Loucy (cell line): ENCODE measurements at regions not wholly inside any gene's neighbourhood (a gene's known extent, or its start where the extent isn't known, plus 50 kb on each side); places are given as distances from the start of the nearest gene placed in this dataset.

Experiments used
- CTCF ChIP-seq: fragments of 200-600 bp; sonication (generic); conservative IDR thresholded peaks from 2 replicates; pipeline ENCODE4 v1.5.1; 2014; ENCODE audit warnings: mild to moderate bottlenecking, antibody characterized with exemption, low read length
- EZH2phosphoT487 ChIP-seq: fragments of 200-600 bp; IDR thresholded peaks from 2 replicates; pipeline ENCODE4 v1.6.1; 2018; ENCODE audit warnings: antibody characterized with exemption, mild to moderate bottlenecking, moderate library complexity, borderline replicate concordance

- TF ChIP-seq CTCF (no peak), EZH2phosphoT487 (no peak)
Measured at GRCh38 chr9:89923174-89923573, 318.4 kb downstream of the GADD45G start.
